ENCODE measurements at regions not wholly inside any gene's neighbourhood (a gene's known extent, or its start where the extent isn't known, plus 50 kb on each side); places are given as distances from the start of the nearest gene placed in this dataset.

DNA sequence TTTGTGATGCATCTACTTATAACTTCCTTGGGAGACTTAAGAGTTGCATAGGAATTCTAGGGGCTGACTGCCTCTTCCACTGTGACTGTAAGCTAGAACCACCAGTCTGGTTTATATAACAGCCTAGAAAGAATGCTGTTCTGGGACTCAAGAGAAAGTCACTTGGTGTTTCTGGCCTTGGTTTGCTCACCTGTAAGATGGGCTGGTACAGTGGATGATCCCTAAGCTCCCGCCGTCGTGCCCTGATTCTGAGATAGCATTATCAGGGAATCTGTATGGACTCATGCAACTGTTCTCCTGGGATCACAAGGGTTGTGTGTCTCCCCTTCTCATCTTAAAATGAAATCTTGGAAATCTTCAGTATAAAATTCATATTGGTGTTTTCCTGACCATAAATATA, 100.6 kb downstream of the LYZL1 start:
- Histone ChIP-seq H3K9me3 (no peaks in the 10 kb centered on the region), H3K36me3 (no peaks in the 10 kb centered on the region), H3K27me3 (no peaks in the 10 kb centered on the region), H3K27ac (no peak overlapping the region), H3K4me1 (no peaks in the 10 kb centered on the region), H3K4me3 (no peak overlapping the region)
- WGBS (ENCODE audit: insufficient coverage, low coverage, low lambda C conversion rate, missing lambda C conversion rate), result 100% methylated on average over 3 of the region's 3 CpGs
- intact Hi-C loops (cut with DNase I), result no loop called here
- DNase-seq (no peak), ATAC-seq (no peak)
- TF ChIP-seq CTCF (IDR thresholded peaks at IDR 0.05) (no peak), POLR2A (IDR thresholded peaks at IDR 0.05) (no peak)

DNA sequence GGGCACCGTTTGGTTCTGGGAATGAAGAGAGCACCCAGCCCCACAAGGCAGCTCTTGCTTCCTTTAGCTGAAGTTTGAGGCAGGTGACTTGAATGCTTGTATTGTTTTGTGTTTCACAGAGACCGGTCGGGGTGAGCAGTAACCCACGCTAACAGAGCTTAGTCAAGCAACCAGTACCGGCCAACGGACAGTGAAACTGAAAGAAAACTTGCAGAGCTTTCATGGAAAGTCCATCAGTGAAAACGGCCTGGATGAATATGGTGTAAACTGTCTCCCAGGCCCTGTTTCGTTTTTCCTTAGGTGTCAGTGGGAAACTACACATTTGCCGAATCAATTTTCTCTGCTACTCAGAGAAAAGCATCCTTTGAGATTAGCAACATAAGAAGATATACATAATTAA, 101.1 kb downstream of the LYZL1 start:
- no peak overlapping the region for H3K27ac ChIP-seq
- no peak overlapping the region for H3K4me3 ChIP-seq
- no peaks in the 10 kb centered on the region for H3K9me3 ChIP-seq
- no peaks in the 10 kb centered on the region for H3K27me3 ChIP-seq
- H3K4me1 ChIP-seq, result no peaks in the 10 kb centered on the region
- ATAC-seq (peak; percentile 65 to 87 (median 80)), DNase-seq (no peak)
- H3K36me3 ChIP-seq, result no peaks in the 10 kb centered on the region
- no peak for TF ChIP-seq CTCF (IDR thresholded peaks at IDR 0.05)
- no peak for TF ChIP-seq POLR2A (IDR thresholded peaks at IDR 0.05)
- 21% methylated on average over 9 of the region's 9 CpGs for WGBS (ENCODE audit: insufficient coverage, low coverage, low lambda C conversion rate, missing lambda C conversion rate)
- intact Hi-C loops (cut with DNase I), result loop anchor here in 1 of 2 donors (10.0 kb wide), 1 partner anchor 55 kb away; no protein-coding TSS in a partner anchor

DNA sequence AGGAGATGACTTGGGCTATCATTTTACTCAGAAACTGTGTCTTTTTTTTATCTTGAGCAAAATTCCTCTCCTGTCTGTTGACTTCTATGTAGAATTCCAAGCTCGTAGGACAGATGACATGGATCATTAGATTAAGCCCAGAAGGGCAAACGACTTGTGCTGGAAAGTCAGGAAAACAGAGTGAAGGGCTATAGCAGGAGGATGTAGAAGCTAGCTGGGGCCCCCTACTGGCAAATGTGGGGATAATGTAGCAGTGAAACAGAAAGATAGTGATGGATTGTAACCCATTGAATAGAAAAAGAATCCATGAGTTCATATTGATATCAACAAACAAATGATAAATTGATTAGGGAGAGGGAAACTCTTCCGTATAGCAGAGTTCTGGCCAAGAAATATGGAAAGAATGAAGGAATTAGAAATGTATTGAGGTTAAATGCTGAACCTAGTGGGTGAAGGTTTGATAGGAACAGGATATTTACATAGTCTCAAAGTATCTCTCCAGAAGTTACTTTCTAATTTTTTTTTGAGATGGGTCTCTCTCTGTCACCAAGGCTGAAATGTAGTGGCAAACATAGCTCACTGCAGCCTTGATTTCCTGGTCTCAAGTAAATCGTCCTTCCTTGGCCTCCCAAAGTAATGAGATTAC, 103.6 kb downstream of the LYZL1 start:
- intact Hi-C loops (cut with DNase I), result loop anchor here in 1 of 2 donors (10.0 kb wide), 1 partner anchor 52 kb away; no protein-coding TSS in a partner anchor

GRCh38 chr10:29394321-29394932, 105.6 kb downstream of the LYZL1 start:
- Histone ChIP-seq H3K4me3 (no peak overlapping the region), H3K4me1 (no peaks in the 10 kb centered on the region), H3K9me3 (no peaks in the 10 kb centered on the region), H3K27me3 (no peaks in the 10 kb centered on the region), H3K27ac (no peak overlapping the region), H3K36me3 (no peaks in the 10 kb centered on the region)
- DNase-seq (no peak), ATAC-seq (no peak)
- no CpG with 5 or more reads among the region's 8 CpGs for WGBS (ENCODE audit: insufficient coverage, low coverage, low lambda C conversion rate, missing lambda C conversion rate)
- intact Hi-C loops (cut with DNase I), result loop anchor here in 1 of 2 donors (10.0 kb wide), 1 partner anchor 50 kb away; no protein-coding TSS in a partner anchor
- no peak for TF ChIP-seq CTCF (IDR thresholded peaks at IDR 0.05)
- TF ChIP-seq POLR2A (IDR thresholded peaks at IDR 0.05), result no peak

More for the DNA sequence above, 103.6 kb downstream of the LYZL1 start:
- Histone ChIP-seq H3K27me3 (no peaks in the 10 kb centered on the region), H3K9me3 (no peaks in the 10 kb centered on the region), H3K4me1 (no peaks in the 10 kb centered on the region), H3K27ac (no peak overlapping the region), H3K36me3 (no peaks in the 10 kb centered on the region), H3K4me3 (no peak overlapping the region)
- DNase-seq (no peak), ATAC-seq (peak; percentile 77 to 82 (median 78))
- 19% methylated on average over 4 of the region's 4 CpGs for WGBS (ENCODE audit: insufficient coverage, low coverage, low lambda C conversion rate, missing lambda C conversion rate)
- peak; percentile 69 to 84 (median 80) for TF ChIP-seq CTCF (IDR thresholded peaks at IDR 0.05)
- TF ChIP-seq POLR2A (IDR thresholded peaks at IDR 0.05), result no peak

Measured in right lobe of liver (tissue), 6 donors.